Neural cell (in vitro differentiated cells): ENCODE measurements at regions not wholly inside any gene's neighbourhood (a gene's known extent, or its start where the extent isn't known, plus 50 kb on each side); places are given as distances from the start of the nearest gene placed in this dataset.

ENCODE experiments used
- H2AFZ ChIP-seq: fragments of 200-600, 300-800 bp; sonication (generic), shearing (Covaris generic); 2 replicates; pipeline ENCODE4 v1.6.0; 2014; ENCODE audit warnings: low read depth, mild to moderate bottlenecking, antibody characterized with exemption, low read length, moderate library complexity
- H3F3A ChIP-seq: fragments of 200-600 bp; shearing (Covaris generic); 2 replicates; pipeline ENCODE4 v1.6.1; 2016; ENCODE audit warnings: mild to moderate bottlenecking, moderate library complexity, mixed read lengths, antibody characterized with exemption, low read length; ENCODE audit not compliant: insufficient read depth, poor library complexity, severe bottlenecking
- H3K27ac ChIP-seq: fragments of 200-600, 300-800 bp; sonication (generic), shearing (Covaris generic); 2 replicates; pipeline ENCODE4 v1.5.1; 2014; ENCODE audit warnings: mild to moderate bottlenecking, low read length, moderate library complexity
- H3K27me3 ChIP-seq: fragments of 300-800, 200-600 bp; sonication (generic), shearing (Covaris generic); 2 replicates; pipeline ENCODE4 v1.6.0; 2014; ENCODE audit warnings: mild to moderate bottlenecking, low read depth, low read length, moderate library complexity; ENCODE audit not compliant: insufficient read depth
- H3K36me3 ChIP-seq: fragments of 300-800, 200-600 bp; sonication (generic), shearing (Covaris generic); 2 replicates; pipeline ENCODE4 v1.5.1; 2014; ENCODE audit warnings: mild to moderate bottlenecking, antibody characterized with exemption, low read length, moderate library complexity; ENCODE audit not compliant: insufficient read depth
- H3K4me2 ChIP-seq: fragments of 300-800, 200-600 bp; sonication (generic), shearing (Covaris generic); 2 replicates; pipeline ENCODE4 v1.6.0; 2014; ENCODE audit warnings: mild to moderate bottlenecking, low read length
- H3K4me3 ChIP-seq: fragments of 300-800, 200-600 bp; sonication (generic), shearing (Covaris generic); 2 replicates; pipeline ENCODE4 v1.5.1; 2014; ENCODE audit warnings: mild to moderate bottlenecking, low read length, moderate library complexity
- H3K79me2 ChIP-seq: fragments of 200-600 bp; shearing (Covaris generic); replicated peaks from 2 replicates; pipeline ENCODE4 v1.6.0; 2014; ENCODE audit warnings: mild to moderate bottlenecking, low read length, moderate library complexity; ENCODE audit not compliant: insufficient read depth
- H3K9ac ChIP-seq: fragments of 300-800, 200-600 bp; sonication (generic), shearing (Covaris generic); 2 replicates; pipeline ENCODE4 v1.6.1; 2016; ENCODE audit warnings: mild to moderate bottlenecking, low read length, mixed read lengths
- H3K9me2 ChIP-seq: fragments of 200-600 bp; shearing (Covaris generic); 2 replicates; pipeline ENCODE4 v1.6.1; 2016; ENCODE audit warnings: mild to moderate bottlenecking, low read length, mixed read lengths; ENCODE audit not compliant: insufficient read depth
- H3K9me3 ChIP-seq: fragments of 200-600, 300-800 bp; sonication (generic), shearing (Covaris generic); 2 replicates; pipeline ENCODE4 v1.6.1; 2016; ENCODE audit warnings: mild to moderate bottlenecking, mixed run types, low read length, moderate library complexity, mixed read lengths
- H4K20me1 ChIP-seq: fragments of 200-600 bp; shearing (Covaris generic); 2 replicates; pipeline ENCODE4 v1.6.1; 2016; ENCODE audit warnings: mild to moderate bottlenecking, mixed run types; ENCODE audit not compliant: insufficient read depth
- EP300 ChIP-seq: fragments of 450-650 bp; conservative IDR thresholded peaks from 2 replicates; pipeline ENCODE4 v1.6.1; 2014; ENCODE audit warnings: antibody characterized with exemption, mild to moderate bottlenecking, moderate library complexity; ENCODE audit not compliant: poor library complexity, severe bottlenecking
- EZH2 ChIP-seq: fragments of 200-600, 300-800 bp; shearing (Covaris generic), sonication (generic); IDR thresholded peaks from 2 replicates; pipeline ENCODE4 v1.6.1; 2014; ENCODE audit warnings: antibody characterized with exemption, low read length, borderline replicate concordance, mild to moderate bottlenecking; ENCODE audit not compliant: insufficient read depth, poor library complexity, severe bottlenecking
- MXI1 ChIP-seq: fragments of 450-650 bp; conservative IDR thresholded peaks from 2 replicates; pipeline ENCODE4 v1.6.1; 2014; ENCODE audit warnings: antibody characterized with exemption, mild to moderate bottlenecking; ENCODE audit not compliant: poor library complexity, severe bottlenecking
- POLR2AphosphoS5 ChIP-seq: IDR thresholded peaks from 2 replicates; pipeline ENCODE4 v1.6.1; 2012
- RAD21 ChIP-seq: fragments of 450-650 bp; conservative IDR thresholded peaks from 2 replicates; pipeline ENCODE4 v1.6.1; 2014; ENCODE audit warnings: antibody characterized with exemption, mild to moderate bottlenecking, moderate library complexity
- SMC3 ChIP-seq: fragments of 450-650 bp; conservative IDR thresholded peaks from 2 replicates; pipeline ENCODE4 v1.6.1; 2014; ENCODE audit warnings: antibody characterized with exemption, mild to moderate bottlenecking, moderate library complexity; ENCODE audit not compliant: poor library complexity
- TAF1 ChIP-seq: IDR thresholded peaks from 2 replicates; pipeline ENCODE4 v1.6.1; 2012; ENCODE audit warnings: low read depth
- TF ChIP-seq, protein P1 (sequence below): fragments of 450-650 bp; IDR thresholded peaks from 2 replicates; pipeline ENCODE4 v1.5.1; 2014; ENCODE audit warnings: antibody characterized with exemption, mild to moderate bottlenecking, moderate library complexity; ENCODE audit not compliant: poor library complexity, severe bottlenecking
- TF ChIP-seq, protein P2 (sequence below): IDR thresholded peaks from 2 replicates; pipeline ENCODE4 v1.6.1; 2012; ENCODE audit warnings: borderline replicate concordance

DNA sequence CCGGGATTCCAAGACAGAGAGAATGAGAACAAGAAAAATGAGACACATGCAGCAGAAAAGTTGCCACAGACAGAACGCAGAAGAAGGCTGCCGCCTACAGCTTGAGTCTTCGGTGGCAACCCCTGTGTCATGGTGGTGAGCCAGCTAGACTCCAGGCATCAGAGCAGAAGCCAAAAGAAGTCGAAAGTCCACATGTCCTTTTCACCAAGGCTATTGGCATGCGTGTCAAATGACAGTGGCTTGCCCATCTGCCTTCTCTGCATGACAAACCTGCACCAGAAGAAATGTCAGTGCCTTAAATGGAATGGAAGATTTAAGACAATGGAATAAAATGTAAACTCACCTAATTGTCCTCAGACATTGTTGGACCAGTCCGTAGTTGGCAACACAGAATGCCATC, 93.9 kb upstream of the NPSR1 start:
- H2AFZ ChIP-seq, result no peak overlapping the region
- H3F3A ChIP-seq, result no peaks in the 10 kb centered on the region
- TF ChIP-seq, protein P1, sequence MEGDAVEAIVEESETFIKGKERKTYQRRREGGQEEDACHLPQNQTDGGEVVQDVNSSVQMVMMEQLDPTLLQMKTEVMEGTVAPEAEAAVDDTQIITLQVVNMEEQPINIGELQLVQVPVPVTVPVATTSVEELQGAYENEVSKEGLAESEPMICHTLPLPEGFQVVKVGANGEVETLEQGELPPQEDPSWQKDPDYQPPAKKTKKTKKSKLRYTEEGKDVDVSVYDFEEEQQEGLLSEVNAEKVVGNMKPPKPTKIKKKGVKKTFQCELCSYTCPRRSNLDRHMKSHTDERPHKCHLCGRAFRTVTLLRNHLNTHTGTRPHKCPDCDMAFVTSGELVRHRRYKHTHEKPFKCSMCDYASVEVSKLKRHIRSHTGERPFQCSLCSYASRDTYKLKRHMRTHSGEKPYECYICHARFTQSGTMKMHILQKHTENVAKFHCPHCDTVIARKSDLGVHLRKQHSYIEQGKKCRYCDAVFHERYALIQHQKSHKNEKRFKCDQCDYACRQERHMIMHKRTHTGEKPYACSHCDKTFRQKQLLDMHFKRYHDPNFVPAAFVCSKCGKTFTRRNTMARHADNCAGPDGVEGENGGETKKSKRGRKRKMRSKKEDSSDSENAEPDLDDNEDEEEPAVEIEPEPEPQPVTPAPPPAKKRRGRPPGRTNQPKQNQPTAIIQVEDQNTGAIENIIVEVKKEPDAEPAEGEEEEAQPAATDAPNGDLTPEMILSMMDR, result no peak
- TF ChIP-seq, protein P2, sequence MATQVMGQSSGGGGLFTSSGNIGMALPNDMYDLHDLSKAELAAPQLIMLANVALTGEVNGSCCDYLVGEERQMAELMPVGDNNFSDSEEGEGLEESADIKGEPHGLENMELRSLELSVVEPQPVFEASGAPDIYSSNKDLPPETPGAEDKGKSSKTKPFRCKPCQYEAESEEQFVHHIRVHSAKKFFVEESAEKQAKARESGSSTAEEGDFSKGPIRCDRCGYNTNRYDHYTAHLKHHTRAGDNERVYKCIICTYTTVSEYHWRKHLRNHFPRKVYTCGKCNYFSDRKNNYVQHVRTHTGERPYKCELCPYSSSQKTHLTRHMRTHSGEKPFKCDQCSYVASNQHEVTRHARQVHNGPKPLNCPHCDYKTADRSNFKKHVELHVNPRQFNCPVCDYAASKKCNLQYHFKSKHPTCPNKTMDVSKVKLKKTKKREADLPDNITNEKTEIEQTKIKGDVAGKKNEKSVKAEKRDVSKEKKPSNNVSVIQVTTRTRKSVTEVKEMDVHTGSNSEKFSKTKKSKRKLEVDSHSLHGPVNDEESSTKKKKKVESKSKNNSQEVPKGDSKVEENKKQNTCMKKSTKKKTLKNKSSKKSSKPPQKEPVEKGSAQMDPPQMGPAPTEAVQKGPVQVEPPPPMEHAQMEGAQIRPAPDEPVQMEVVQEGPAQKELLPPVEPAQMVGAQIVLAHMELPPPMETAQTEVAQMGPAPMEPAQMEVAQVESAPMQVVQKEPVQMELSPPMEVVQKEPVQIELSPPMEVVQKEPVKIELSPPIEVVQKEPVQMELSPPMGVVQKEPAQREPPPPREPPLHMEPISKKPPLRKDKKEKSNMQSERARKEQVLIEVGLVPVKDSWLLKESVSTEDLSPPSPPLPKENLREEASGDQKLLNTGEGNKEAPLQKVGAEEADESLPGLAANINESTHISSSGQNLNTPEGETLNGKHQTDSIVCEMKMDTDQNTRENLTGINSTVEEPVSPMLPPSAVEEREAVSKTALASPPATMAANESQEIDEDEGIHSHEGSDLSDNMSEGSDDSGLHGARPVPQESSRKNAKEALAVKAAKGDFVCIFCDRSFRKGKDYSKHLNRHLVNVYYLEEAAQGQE, result no peak
- TF ChIP-seq POLR2AphosphoS5 (no peak), TAF1 (no peak), RAD21 (no peak), EP300 (no peak), SMC3 (no peak), MXI1 (no peak), EZH2 (no peak)
- H3K9me3 ChIP-seq, result no peaks in the 10 kb centered on the region
- H3K27me3 ChIP-seq, result no peaks in the 10 kb centered on the region
- no peaks in the 10 kb centered on the region for H3K36me3 ChIP-seq
- no peaks in the 10 kb centered on the region for H4K20me1 ChIP-seq
- no peak overlapping the region for H3K4me3 ChIP-seq
- no peaks in the 10 kb centered on the region for H3K9me2 ChIP-seq
- no peaks in the 10 kb centered on the region for H3K79me2 ChIP-seq
- no peak overlapping the region for H3K9ac ChIP-seq
- H3K4me2 ChIP-seq, result no peak overlapping the region
- no peak overlapping the region for H3K27ac ChIP-seq

DNA sequence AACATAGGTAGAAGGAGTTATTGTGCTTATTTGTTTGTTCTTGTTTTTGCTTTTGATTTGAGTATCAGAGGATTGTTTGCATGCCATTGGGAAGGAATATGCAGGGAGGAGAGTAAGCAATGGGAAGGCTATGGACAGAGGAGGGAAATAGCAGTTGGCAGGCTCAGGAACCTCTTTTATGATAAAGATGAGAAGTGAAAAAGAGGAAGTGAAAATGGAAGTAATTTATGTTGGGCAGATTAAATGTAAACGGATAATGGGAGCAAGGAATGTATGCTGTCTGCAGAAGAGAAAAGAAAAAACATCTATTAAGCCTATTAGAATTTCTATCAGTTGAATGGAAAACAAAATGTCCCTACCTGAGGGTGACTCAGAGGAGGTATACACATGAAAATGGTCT, 90.1 kb upstream of the NPSR1 start:
- H2AFZ ChIP-seq, result no peak overlapping the region
- H3K27ac ChIP-seq, result no peak overlapping the region
- no peak overlapping the region for H3K9ac ChIP-seq
- no peaks in the 10 kb centered on the region for H3K27me3 ChIP-seq
- H4K20me1 ChIP-seq, result no peaks in the 10 kb centered on the region
- no peaks in the 10 kb centered on the region for H3F3A ChIP-seq
- H3K79me2 ChIP-seq, result no peaks in the 10 kb centered on the region
- H3K9me2 ChIP-seq, result no peaks in the 10 kb centered on the region
- H3K36me3 ChIP-seq, result no peaks in the 10 kb centered on the region
- no peaks in the 10 kb centered on the region for H3K9me3 ChIP-seq
- no peak overlapping the region for H3K4me3 ChIP-seq
- H3K4me2 ChIP-seq, result no peak overlapping the region
- TF ChIP-seq POLR2AphosphoS5, result no peak
- no peak for TF ChIP-seq SMC3
- TF ChIP-seq TAF1, result no peak
- TF ChIP-seq EZH2, result no peak
- no peak for TF ChIP-seq EP300
- TF ChIP-seq, protein P2, result no peak
- no peak for TF ChIP-seq MXI1
- TF ChIP-seq, protein P1, result no peak
- TF ChIP-seq RAD21, result no peak
